ENCODE measurements at regions not wholly inside any gene's neighbourhood (a gene's known extent, or its start where the extent isn't known, plus 50 kb on each side); places are given as distances from the start of the nearest gene placed in this dataset.

DNA sequence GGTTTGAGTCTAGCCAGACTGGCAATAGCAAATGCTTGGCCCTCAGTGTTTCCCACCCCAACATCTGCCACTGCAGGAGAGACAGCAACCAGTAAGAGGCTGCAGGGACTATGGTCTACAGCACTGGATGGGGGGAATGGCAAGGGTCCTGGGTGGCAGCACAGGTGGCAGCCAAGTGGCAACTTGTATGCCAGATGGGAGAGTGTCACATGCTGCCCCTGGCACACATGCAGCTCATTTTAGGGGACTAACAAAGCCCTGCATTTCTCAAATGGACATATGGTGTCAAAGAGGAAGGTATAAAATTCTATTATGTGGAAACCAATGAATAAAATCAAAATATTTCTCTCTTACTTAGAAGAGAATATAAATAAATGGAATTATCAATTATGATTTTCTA lies 298.7 kb upstream of the MARCKS start:
- no peak for DNase-seq (ENCODE audit: low spot score)

DNA sequence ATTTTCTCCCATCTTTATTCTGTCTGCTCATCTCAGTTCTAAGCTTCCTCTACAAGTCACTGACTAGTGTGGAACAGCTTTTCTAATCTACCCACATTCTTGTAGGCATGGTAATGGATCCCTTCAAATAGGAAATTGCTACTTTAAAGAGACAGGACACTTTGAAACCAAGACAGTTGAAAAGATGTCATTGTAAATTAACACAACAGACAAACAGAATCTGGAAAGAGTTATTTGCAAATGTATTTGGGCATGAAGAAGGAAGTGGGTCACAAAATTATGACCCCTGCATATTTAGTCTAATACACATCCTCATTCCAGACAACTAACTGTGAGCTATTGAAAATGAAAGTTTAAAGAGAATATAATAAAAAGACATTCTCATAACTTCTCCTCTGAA lies 298.2 kb upstream of the MARCKS start:
- no peak for DNase-seq (ENCODE audit: low spot score)

DNA sequence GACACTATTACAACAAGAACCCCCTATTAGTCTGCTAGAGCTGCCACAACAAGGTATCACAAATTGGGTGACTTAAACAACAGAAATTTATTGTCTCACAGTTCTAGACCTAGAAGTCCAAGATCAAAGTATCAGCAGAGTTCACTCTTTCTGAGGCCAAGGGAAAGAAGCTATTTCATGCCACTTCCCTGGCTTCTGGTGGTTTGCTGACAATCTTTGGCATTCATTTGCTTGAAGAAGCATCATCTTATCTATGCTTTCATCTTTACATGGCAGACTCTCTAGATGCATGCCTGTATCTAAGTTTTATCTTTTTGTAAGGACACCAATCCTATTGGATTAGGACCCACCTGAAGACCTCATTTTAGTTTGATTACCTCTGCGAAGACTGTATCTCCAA lies 296.8 kb upstream of the MARCKS start:
- no peak for DNase-seq (ENCODE audit: low spot score)

DNA sequence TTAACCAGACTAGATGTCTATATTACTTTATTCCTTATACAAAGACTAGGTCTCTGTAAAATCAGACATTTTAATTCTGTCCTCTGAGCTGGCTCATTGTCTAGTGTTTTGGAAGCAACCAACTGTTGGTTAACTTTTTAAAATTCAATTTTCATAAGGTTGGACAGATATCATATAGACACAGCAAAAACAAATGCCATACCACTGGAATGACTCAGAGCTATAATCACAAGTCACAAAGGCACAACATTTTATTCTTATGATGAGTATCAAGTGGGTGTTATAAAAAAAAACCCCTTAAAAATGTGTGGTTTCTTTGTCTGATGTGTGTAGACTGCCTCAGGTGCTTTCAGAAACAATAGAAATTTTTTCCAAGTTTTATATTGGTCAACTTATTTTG lies 296.2 kb upstream of the MARCKS start:
- no peak for DNase-seq (ENCODE audit: low spot score)

DNA sequence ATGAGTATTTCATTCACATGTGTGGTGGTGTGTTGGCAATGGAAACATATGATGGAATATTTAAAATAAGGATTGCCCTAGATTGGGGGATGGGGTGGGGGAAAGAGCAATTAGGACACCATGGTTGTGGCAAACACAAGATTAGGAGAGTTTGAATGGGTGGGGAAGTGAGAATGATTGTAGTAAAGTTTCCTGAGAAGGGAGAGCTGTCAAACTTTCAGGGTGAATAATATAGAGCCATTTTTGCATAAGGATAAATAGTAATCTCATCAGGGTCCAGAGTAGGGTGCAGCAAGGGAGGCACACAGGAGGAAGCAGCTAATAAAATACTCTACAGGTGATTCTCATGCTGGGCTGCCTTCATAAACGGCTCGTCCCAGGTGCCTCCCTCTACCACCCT lies 294.9 kb upstream of the MARCKS start:
- no peak for DNase-seq (ENCODE audit: low spot score)

DNA sequence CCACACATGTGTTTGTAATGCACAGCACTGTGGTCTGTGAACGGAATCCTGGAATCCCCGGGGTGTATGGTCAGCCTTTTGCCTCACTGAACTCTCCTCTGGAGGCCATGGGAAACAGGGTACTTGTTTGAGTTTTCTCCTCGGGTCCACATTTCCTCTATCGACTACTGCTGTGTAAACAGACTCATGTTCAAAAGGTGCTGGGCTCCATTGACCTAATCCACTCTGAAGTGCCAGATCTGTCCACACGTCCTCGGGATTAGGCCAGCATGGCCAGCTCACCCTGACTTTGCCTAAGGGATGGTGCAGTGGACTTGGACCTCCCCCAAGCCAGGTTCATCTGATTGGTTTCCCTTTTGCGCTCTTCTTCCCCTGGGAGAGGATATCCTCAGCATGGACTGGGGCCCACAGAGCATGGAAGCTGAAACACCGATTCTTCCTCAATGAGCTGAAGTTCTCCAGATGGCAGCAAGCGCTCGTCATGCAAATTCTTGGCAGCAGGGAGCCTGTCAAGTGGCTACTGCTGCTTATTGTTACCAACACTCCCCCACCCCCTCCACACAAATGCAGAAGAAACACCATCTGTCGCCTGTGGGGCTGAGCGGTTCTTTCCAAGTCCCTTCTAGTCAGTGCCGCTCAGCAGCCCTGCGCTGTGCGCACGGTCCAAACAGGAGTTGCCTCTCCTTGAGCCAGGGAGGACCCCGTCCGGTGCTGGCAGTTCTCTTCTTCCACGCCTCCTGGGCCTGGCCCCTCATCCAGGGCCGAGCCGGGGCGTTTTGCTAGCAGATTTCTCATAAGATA lies 292.6 kb upstream of the MARCKS start:
- DNase-seq (ENCODE audit: low spot score), result peak; percentile 98

DNA sequence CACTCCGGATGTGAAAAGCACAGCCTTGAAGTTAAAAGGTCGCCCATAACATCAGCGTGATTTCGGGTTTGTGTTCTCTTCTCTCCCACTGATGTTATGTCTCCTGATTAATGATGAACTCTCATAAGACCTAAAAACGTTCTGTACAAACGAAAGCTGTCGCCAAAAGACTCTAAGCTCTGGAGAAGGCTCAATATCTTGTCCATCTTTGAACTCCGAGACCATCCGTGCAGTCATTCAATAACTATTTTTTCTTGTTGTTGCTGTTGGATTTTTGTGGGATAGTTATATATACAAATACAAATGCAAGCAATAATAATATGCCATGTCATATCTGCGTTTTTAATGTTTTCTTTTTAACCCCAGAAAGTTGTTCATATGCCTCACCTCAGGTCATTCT lies 291.8 kb upstream of the MARCKS start:
- no peak for DNase-seq (ENCODE audit: low spot score)

DNA sequence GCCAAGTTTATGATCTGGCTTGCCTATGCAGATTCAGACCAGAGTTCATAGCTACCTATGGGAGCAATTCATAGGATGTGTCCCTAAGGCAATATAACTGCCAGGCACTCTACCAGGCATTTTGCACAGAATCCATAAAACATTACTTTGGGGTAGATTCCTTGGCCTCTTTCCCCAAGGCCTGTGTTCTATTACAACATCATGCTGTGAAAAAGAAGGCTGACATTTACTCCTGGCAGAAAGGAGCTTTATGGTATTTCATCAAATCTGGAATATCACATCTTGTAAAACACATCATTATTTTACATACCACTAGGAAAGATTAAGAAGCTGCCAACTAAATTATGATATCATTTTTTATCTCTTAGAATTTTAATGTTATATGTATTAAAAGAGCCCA lies 287.0 kb upstream of the MARCKS start:
- DNase-seq (ENCODE audit: low spot score), result no peak

DNA sequence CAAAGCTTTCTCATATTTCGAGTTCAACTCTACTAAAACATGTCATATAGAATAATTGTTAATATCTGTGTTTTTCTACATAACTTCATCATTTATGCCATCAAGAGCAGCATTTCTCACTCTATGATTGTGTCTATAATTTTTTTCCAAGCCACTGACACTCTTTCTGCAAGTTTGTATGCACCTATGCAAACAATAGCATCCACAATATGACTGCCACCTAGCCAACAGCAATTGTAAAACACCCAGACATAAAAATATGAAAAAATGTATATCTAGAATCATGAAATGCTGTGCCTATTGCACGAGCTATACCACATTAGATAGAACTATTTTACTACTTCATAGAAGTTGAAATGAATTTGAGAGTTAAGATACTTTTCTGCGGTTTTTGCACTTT lies 286.5 kb upstream of the MARCKS start:
- DNase-seq (ENCODE audit: low spot score), result no peak

DNA sequence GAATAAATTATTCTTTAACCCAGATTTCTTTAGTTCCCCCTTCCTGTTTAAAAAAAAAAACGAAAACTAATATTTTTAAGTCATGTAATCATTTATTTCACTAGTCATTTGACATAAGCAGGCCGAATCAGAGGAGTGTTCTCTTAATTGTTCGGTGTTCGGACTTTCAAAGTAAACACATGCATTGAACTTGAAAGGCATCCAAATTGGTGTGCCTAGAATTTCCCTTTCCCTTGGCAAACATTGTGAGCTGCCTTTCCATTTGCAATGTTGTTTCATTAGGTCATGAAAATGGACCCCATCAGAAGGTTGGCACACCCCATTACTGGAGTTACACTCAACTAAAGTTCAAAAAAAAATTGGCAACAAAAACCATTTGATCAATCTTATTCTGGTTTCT lies 283.0 kb upstream of the MARCKS start:
- no peak for DNase-seq (ENCODE audit: low spot score)

DNA sequence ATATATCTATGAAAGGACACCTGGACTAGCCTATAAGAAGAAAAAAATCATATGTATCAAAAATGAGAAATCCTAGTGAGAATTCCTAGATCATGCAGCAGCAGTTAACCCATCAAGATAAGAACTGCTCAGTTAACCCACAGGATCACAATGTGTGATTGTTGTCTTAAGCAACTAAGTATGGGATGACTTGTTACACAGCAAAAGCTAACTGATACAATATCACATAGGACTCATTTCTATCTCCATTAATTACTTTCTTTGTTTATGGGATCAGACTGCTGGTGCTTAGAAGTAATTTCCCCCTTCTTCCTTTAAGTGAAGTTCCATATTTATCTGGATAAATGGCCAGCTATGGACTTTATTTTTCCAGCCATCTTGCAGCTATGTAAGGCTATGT lies 280.8 kb upstream of the MARCKS start:
- no peak for DNase-seq (ENCODE audit: low spot score)

DNA sequence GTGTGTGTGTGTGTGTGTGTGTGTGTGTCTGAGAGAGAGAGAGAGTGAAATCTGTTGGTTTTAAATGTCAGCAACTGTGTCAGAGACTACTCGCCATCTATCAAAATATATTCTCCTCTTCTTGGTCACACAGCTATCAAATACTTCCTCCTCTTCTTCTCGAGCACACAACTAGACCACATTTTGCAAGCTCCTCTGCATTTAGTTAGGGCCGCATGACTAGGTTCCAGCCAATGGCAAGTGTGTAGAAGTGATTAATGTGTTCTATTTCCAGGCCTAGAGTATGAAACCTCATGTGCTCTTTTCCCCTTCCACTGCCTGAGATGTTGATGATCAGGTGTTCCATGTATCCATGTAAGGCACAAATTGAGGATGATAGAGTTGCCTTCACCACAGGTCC lies 278.5 kb upstream of the MARCKS start:
- DNase-seq (ENCODE audit: low spot score), result no peak

DNA sequence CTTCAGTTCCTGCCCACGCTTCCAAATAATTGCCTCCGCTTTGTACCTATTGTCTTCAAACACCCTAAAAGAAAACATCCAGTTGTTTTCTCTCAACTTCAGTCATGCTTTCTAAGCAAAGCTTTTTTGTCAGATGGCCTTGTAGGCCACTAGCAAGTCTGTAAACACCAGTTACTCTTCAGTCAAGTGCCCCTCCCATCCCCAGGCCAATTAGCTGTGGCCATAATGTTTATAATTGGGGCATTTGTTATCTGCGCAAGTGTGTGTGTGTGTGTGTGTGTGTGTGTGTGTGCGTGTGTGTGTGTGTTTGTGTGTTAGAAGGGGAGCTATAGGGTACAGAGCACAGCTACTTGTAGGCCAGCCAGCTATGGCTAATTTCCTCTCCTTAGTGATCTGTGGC lies 272.4 kb upstream of the MARCKS start:
- no peak for DNase-seq (ENCODE audit: low spot score)

DNA sequence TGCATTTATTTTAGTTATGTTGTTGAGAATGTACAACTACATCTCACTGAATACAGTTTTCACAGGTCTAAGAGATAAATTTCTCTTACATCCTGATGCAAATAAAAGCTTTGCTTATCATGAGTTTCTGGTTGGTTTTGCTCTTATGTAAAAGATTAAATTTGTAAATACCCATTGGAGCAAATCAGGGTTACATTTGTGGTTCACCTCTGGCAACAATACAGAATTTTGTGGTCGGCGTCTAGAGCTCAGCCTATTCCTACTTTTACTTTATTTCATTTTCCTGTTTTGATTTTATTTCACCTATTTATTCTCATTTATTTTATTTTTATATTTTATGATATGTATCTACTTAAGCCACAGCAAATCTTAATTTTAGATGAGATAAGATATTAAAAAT lies 271.9 kb upstream of the MARCKS start:
- no peak for DNase-seq (ENCODE audit: low spot score)

DNA sequence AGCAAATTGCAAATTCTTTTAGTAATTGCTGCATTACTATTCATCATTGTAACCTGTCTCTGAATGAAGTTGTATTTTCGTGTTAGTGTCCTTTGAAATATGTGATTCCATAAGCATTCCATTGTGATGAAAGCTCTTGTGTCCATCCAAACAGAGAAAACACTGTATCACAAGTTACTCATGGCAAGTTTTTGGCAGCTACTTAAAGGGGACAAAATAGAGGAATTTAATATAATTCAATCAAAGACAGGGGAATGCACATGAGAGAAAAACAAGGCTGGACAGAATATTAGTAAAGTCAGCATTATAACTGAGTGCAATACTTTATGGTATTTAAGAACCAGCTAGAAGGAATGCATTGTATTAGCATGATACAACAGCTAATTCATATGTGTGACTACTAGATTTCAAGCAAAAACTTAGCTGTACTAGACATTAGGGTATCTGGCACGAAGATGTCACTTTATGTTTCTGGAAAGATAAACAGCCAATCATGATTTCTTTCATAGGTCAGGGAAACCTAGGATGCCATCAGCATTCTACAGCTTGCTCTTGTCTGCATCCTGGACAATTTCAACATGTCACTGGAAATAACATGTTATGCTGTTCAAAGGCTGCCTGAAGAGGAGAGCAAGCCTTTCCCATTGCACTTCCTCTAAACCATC lies 270.6 kb upstream of the MARCKS start:
- DNase-seq (ENCODE audit: low spot score), result peak; percentile 36

DNA sequence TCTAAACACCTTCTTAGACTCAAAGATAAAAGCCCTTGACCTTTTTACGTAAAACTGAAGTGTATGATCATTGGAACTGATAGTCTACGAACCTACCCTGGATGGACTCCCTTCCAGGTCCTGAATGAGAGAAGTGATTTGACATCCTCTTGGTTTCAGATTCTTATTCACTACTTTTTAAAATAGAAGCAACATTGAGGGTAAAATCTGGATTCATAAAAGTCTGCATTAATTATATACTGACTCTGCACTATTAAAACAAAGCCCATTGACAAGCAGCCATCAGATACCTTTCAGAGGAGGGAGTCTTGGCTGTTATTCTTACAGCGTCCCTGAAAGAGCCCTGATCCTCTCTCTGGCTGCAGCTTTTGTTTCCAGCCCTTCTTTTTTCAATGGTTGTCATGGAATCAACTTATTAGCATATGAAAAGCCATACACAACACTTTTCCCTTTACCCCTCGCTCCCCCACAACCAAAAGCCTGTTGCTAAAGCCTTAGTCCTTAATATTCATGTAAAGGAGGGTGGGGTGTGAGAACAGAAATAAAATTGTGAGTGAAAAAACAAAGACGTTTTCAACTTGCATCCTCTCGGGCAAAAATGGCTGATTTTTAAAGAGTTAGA lies 270.0 kb upstream of the MARCKS start:
- no peak for DNase-seq (ENCODE audit: low spot score)

DNA sequence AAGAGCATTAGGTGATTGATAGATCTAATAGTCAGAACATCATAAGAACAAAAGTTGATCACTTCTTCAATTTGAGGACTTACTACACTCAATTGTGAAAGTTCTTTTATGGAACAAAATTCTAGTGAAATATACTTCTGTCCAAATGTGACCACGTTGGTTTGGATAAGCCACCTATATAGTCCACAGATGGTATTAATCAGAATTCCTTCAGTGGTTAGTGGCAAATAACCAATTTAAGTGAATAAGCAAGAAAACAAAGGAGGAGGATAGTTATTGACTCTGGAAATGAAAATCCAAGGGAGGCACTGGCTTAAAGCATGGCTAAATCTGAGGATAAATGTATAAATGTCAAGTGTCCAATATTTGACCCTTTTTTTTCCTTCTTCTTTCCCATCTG lies 268.5 kb upstream of the MARCKS start:
- no peak for DNase-seq (ENCODE audit: low spot score)

DNA sequence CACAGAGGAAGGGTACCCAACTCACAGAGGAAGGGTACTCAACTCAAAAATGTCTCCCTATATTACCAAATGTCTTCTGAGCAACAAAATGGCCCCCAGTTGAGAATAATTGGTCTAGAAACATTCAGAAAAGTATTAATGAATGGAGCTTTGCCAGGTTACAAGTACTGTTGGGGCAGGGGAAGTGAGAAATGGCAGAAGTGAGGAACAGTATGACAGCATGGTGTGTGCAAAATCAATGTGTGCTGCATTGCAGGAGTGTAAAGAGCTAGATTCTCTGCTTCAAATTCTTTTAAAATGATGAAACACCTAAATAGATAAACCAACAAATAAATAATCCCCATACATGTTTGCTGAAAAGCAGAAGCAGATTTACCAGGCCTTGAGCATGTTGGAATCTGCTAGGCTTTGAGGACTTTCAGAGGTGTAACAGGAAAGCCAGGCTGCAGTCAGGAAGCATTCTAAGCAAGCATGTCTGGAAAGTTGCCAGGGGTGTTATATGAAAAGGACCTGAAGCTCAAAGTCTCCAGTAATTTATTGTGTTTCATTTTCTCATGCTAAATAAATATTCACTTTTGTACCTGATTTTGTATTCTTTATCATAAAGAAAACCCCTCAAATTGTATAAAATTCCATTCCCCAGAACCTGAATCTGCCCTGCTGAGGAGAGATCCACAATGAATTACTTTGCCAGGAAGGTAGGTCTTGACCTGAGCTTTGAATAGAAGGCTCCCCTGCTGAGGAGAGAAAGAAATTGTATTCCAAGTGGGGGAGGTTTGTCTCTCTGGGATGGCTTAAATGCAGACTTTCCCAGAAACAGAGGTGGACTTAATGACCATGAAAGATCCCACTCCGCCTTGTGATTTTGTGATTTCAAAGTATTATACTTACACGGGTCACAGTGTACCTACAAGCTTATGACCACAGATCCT lies 265.0 kb upstream of the MARCKS start:
- no peak for DNase-seq (ENCODE audit: low spot score)

DNA sequence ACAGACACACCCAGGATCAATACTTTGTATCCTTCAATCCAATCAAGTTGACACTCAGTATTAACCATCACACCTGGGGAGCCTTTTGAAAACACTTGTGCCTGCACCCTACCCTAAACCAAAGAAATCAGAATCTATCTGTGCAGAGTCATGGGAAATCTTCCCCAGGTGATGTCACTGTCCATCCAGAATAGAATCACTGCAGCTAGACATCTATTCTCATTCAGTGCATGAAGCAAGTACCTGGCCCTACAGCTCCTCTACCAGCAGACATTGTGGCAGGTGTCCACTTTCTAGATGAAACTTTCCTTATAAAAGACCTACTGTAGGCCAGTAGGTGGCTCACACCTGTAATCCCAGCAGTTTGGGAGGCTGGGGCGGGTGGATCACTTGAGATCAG lies 262.4 kb upstream of the MARCKS start:
- DNase-seq (ENCODE audit: low spot score), result no peak

DNA sequence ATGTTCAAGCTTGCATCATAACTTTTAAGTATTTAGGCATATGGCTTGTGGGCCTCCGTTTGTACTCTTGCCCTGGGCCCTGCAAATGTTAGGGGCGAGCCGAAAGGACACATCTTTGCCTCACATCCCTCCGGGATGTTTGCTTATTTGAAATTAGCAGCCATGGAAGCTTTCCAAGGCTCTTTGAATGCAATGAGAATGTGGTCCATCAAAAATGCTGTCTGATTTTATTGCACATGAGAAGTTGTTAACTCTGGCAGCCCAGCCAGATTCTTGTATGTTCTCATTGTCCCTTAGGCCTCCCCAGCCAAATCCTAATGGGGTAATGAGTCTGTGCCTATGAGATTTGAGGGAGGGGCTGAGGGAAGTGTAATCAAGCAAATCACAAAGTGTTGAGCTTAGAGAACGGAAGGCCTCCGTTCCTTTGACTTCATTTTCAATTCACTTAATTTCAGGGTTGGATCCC lies 261.2 kb upstream of the MARCKS start:
- no peak for DNase-seq (ENCODE audit: low spot score)

DNA sequence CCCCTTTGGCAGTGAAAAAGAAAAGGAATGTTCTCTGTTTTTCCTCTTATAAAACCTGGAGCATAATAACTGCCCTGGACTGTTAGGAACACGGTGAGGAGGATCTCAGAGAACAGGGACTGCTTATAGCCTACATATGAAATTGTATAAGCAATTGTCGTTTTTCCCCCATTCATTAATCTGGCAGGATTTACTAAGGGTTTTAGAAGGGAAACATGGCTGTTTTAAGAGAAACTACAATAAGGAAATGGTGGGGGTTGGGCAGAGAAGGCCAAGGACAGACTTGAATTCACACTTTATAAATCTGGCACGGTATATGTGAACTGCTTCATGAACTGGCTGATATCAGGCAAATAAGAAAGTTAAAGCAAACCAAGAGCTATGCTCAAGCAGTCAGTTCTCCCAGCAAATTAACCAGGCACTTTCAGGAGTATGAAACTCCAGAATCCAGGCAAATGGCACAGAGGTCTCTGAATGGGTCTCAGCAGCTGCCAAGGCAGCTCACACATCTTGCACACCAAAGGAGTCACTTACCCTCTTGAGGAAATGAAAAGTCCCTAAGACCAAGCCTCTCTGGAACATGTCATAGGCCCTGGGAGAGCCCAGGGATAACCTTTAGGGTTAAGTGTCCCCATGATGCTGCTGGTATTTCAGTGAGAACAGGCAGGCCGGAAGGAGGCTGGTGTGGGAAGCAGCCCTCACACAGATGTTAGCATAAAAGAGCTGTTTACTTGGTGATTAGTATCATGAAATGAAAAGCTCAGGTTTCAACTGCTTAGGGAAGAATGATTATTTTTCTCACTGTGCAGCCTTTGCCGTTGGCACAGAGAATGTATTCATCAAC lies 260.5 kb upstream of the MARCKS start:
- no peak for DNase-seq (ENCODE audit: low spot score)
